Choroid plexus epithelial cell (primary cell): ENCODE measurements at regions not wholly inside any gene's neighbourhood (a gene's known extent, or its start where the extent isn't known, plus 50 kb on each side); places are given as distances from the start of the nearest gene placed in this dataset.
"Not testable (repeated sequence)": the region's sequence is repeated elsewhere in the genome, so short reads cannot be mapped to it uniquely, and the experiment has no call there.

Experiments used
- DNase-seq: peaks from one replicate; pipeline ENCODE4 v3.0.0-alpha.2; 2010; ENCODE audit warnings: low read depth
- H3K4me3 ChIP-seq: 2 replicates; pipeline ENCODE4 v1.5.1; 2011; ENCODE audit warnings: low read depth, mild to moderate bottlenecking, control low read depth, low read length, moderate library complexity
- TF ChIP-seq, protein P1 (sequence below): conservative IDR thresholded peaks from 2 replicates; pipeline ENCODE4 v1.5.1; 2011; ENCODE audit warnings: low read depth, mild to moderate bottlenecking, control low read depth, inconsistent platforms, low read length, moderate library complexity

DNA sequence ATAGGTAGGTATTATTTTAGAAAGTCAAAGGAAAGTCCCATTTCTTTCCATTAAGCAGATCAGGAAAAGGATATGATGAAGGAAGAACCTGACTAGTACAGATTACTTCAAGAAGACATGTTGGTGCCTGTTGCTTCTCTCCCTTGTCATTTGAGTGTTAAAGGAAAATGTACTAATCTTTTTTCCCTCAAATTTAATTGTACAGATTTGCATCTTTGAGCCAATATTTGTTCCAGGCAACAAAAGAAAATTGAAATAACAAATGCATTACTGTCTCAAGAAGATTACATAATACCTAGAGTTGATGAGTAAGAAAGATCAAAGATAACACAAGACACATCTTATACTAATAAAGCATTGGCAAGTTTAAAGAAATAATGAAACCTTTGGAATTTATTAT is 566.9 kb upstream of the ZP4 start:
- DNase-seq, result peak; percentile 7
- TF ChIP-seq, protein P1, sequence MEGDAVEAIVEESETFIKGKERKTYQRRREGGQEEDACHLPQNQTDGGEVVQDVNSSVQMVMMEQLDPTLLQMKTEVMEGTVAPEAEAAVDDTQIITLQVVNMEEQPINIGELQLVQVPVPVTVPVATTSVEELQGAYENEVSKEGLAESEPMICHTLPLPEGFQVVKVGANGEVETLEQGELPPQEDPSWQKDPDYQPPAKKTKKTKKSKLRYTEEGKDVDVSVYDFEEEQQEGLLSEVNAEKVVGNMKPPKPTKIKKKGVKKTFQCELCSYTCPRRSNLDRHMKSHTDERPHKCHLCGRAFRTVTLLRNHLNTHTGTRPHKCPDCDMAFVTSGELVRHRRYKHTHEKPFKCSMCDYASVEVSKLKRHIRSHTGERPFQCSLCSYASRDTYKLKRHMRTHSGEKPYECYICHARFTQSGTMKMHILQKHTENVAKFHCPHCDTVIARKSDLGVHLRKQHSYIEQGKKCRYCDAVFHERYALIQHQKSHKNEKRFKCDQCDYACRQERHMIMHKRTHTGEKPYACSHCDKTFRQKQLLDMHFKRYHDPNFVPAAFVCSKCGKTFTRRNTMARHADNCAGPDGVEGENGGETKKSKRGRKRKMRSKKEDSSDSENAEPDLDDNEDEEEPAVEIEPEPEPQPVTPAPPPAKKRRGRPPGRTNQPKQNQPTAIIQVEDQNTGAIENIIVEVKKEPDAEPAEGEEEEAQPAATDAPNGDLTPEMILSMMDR, result no peak
- H3K4me3 ChIP-seq, result no peak overlapping the region

DNA sequence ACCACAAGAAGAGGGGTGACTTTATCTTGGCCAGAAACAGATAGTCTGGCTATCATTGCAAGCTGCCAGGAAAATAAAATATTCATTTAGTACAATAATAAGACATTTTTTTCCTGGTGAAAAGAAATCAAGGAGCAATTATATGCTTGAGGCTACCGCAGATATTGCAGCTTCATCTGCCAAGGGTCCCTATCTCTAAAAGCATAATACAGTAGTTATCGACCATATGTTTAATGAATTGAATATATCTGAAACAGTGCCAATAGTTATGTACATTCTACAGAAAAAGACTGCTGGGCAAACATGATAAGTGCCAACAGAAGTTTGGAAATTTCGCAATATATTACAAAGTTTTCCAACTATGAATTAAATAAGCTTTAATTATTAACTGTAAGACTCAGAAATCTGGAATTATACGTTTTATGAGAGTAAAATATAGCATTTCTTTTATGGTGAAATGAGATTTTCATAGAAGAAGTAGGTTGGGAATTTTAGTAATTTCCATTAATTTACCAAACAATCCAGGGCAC is 561.1 kb upstream of the ZP4 start:
- H3K4me3 ChIP-seq, result no peak overlapping the region
- TF ChIP-seq, protein P1, result no peak
- no peak for DNase-seq

DNA sequence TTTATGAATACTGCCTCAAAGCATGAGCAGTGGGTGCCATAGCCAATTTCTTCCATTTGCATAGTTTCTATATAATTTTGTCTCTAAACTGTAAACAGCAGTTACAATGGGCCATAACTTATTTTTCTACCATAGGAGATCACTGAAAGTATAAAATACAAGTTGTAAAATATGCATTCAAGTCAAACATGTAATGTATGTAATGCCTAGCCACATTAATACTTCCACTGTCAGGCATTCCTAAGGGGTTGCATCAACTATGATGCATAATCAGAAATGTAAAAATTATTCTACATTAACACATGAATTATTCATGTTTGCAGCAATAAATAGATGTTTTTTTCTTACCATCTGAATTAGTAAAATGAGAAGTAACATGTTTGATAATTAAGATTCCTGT is 560.3 kb upstream of the ZP4 start:
- DNase-seq, result peak; percentile 19
- H3K4me3 ChIP-seq, result no peak overlapping the region
- TF ChIP-seq, protein P1, result no peak

DNA sequence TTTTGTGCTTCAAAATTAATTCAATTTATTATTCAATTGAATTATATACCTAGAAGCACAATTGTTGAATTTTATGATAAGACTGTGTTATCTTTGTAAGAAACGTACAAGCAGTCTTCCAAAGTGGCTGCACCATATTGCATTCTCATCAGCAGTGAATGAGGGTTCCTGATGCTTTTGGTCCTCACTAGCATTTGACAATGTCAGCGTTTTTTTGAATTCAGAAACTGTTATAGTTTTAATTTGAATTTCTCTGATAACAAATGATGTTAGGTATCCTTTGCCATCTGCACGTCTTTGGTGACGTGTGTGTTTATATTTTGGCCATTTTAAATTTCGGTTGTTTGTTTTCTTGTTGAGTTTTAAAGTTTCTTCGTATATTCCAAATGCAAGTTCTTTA is 553.0 kb upstream of the ZP4 start:
- no peak overlapping the region for H3K4me3 ChIP-seq
- TF ChIP-seq, protein P1, result no peak
- no peak for DNase-seq

DNA sequence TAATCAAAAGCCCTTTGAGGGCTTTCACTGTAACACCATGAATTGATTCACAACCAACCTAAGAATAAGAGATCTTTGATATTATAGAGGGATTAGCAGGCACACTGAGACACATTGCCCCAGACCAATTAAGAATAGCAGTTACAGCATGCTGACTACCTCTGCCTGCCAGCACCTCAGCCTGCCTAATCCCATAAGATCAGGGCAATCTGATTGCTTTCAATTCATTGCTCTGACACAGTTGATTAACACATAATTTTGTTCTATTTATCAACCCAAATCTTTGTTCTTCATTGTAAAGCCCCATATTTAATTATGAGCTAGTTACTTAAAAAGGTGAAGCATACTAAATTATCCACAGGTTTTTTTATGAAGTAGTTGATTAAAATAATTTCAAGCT is 548.8 kb upstream of the ZP4 start:
- no peak for DNase-seq
- TF ChIP-seq, protein P1, result no peak
- H3K4me3 ChIP-seq, result no peak overlapping the region

DNA sequence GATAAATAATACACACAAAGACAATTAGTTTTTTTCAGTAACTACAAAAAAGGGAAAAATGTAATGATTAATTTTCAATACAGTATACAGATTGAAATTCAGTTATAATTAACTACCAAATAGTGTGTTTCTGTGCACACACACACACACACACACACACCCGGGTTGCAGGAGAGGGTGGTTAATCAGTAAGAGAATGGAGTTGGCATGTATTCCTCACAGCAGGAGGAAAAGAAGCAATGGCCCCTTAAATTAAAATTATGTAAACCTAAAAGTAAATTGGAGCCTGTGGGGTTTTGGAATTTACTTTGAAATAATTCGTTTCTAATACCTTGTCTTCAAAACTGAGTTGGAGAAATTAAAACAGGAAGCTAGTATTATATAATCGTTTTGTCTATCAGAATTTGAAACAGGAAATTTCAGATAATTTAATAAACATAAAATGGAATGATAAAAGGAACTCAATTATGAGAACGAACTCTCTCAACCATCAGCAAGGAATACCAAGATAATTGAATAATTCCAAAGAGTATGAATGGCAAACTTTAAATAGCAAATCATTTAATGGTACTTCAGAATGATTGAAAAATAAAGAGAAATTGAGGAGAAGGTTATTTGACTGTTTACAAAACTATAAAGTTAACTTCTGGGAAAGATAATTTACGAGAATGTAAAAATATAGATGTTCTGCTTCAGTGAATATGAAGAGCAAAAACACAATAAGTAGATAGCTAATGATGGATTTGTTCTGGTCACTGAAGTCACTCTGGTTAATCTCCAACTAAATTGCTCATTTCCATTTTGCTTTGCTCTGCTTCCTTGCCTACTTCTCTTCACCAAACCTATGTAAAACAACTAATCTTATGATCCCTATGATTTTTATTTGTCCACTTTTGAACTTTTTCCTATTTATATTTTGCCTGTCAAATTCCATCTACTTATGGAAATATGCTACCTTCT is 547.9 kb upstream of the ZP4 start:
- DNase-seq, result no peak
- no peak overlapping the region for H3K4me3 ChIP-seq
- TF ChIP-seq, protein P1, result no peak

DNA sequence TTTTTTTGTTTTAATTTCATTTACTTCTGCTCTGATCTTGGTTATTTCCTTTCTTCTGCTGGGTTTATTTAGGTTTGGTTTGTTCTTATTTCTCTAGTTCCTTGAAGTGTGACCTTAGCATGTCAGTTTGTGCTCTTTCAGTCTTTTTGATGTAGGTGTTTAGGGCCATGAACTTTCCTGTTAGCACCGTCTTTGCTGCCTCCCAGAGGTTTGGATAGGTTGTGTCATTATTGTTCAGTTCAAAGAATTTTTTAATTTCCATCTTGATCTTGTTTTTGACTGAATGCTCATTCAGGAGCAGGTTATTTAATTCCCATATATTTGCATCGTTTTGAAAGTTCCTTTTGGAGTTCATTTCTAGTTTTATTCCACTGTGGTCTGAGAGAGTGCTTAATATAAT is 539.0 kb upstream of the ZP4 start:
- DNase-seq, H3K4me3 ChIP-seq: not testable (repeated sequence)
